ENCODE measurements at regions not wholly inside any gene's neighbourhood (a gene's known extent, or its start where the extent isn't known, plus 50 kb on each side); places are given as distances from the start of the nearest gene placed in this dataset.

GRCh38 chr4:33448948-33449347, 2728.8 kb downstream of the PCDH7 start:
- Histone ChIP-seq H3K27me3 (ENCODE audit: insufficient read depth, low read length) (no peaks in the 10 kb centered on the region), H3K36me3 (ENCODE audit: insufficient read depth, low read length) (no peaks in the 10 kb centered on the region), H3K4me1 (ENCODE audit: insufficient read depth, low read length) (no peaks in the 10 kb centered on the region), H3K27ac (ENCODE audit: low read depth, low read length) (no peak overlapping the region), H3K4me3 (ENCODE audit: low read length in 2 of 2) (no peak overlapping the region), H3K9me3 (ENCODE audit: control insufficient read depth in 1 of 2, low read length in 2 of 2) (peaks cover 4 to 5% of the 10 kb centered on the region in 2 donors)
- Mint-ChIP-seq H3K27ac (no peak overlapping the region), H3K27me3 (no peaks in the 10 kb centered on the region), H3K4me1 (no peaks in the 10 kb centered on the region), H3K4me3 (no peak overlapping the region), H3K36me3 (no peaks in the 10 kb centered on the region), H3K9me3 (peaks cover 5 to 14% (median 9%) of the 10 kb centered on the region in 8 donors)
- POLR2A ChIA-PET (ENCODE audit: partially characterized antibody): no interaction called here
- intact Hi-C loops (cut with micrococcal nuclease): no loop called here
- DNase-seq: no peak
- CTCF ChIA-PET (ENCODE audit: partially characterized antibody): no interaction called here

- H3K27me3 Mint-ChIP-seq: no peaks in the 10 kb centered on the region
- peaks cover 0 to 4% of the 10 kb centered on the region in 2 donors for H3K9me3 ChIP-seq (ENCODE audit: control insufficient read depth in 1 of 2, low read length in 2 of 2)
- CTCF ChIA-PET (ENCODE audit: partially characterized antibody): no interaction called here
- H3K4me1 ChIP-seq (ENCODE audit: insufficient read depth, low read length): no peaks in the 10 kb centered on the region
- intact Hi-C loops (cut with micrococcal nuclease): no loop called here
- DNase-seq: no peak
- H3K27me3 ChIP-seq (ENCODE audit: insufficient read depth, low read length): no peaks in the 10 kb centered on the region
- no peak overlapping the region for H3K27ac Mint-ChIP-seq
- no peak overlapping the region for H3K27ac ChIP-seq (ENCODE audit: low read depth, low read length)
- H3K36me3 ChIP-seq (ENCODE audit: insufficient read depth, low read length): no peaks in the 10 kb centered on the region
- H3K9me3 Mint-ChIP-seq: peaks cover 0 to 17% (median 12%) of the 10 kb centered on the region in 8 donors
- POLR2A ChIA-PET (ENCODE audit: partially characterized antibody): no interaction called here
- H3K4me3 Mint-ChIP-seq: no peak overlapping the region
- H3K4me1 Mint-ChIP-seq: no peaks in the 10 kb centered on the region
- no peaks in the 10 kb centered on the region for H3K36me3 Mint-ChIP-seq
- no peak overlapping the region for H3K4me3 ChIP-seq (ENCODE audit: low read length in 2 of 2)
Observed at GRCh38 chr4:33453436-33453835, 2733.3 kb downstream of the PCDH7 start.

GRCh38 chr4:33453916-33454315, 2733.7 kb downstream of the PCDH7 start:
- Mint-ChIP-seq H3K9me3 (peaks cover 0 to 17% (median 12%) of the 10 kb centered on the region in 8 donors), H3K4me1 (no peaks in the 10 kb centered on the region), H3K27ac (no peak overlapping the region), H3K36me3 (no peaks in the 10 kb centered on the region), H3K27me3 (no peaks in the 10 kb centered on the region), H3K4me3 (no peak overlapping the region)
- Histone ChIP-seq H3K27me3 (ENCODE audit: insufficient read depth, low read length) (no peaks in the 10 kb centered on the region), H3K27ac (ENCODE audit: low read depth, low read length) (no peak overlapping the region), H3K4me3 (ENCODE audit: low read length in 2 of 2) (no peak overlapping the region), H3K36me3 (ENCODE audit: insufficient read depth, low read length) (no peaks in the 10 kb centered on the region), H3K9me3 (ENCODE audit: control insufficient read depth in 1 of 2, low read length in 2 of 2) (peaks cover 0 to 4% of the 10 kb centered on the region in 2 donors), H3K4me1 (ENCODE audit: insufficient read depth, low read length) (no peaks in the 10 kb centered on the region)
- POLR2A ChIA-PET (ENCODE audit: partially characterized antibody): no interaction called here
- no peak for DNase-seq
- intact Hi-C loops (cut with micrococcal nuclease): no loop called here
- CTCF ChIA-PET (ENCODE audit: partially characterized antibody): no interaction called here

GRCh38 chr4:33465565-33465964, 2745.4 kb downstream of the PCDH7 start:
- no peak overlapping the region for H3K27ac Mint-ChIP-seq
- no peaks in the 10 kb centered on the region for H3K36me3 Mint-ChIP-seq
- CTCF ChIA-PET (ENCODE audit: partially characterized antibody): no interaction called here
- H3K27ac ChIP-seq (ENCODE audit: low read depth, low read length): no peak overlapping the region
- POLR2A ChIA-PET (ENCODE audit: partially characterized antibody): no interaction called here
- H3K36me3 ChIP-seq (ENCODE audit: insufficient read depth, low read length): no peaks in the 10 kb centered on the region
- H3K27me3 ChIP-seq (ENCODE audit: insufficient read depth, low read length): no peaks in the 10 kb centered on the region
- no peaks in the 10 kb centered on the region for H3K9me3 ChIP-seq (ENCODE audit: control insufficient read depth in 1 of 2, low read length in 2 of 2)
- H3K27me3 Mint-ChIP-seq: no peaks in the 10 kb centered on the region
- intact Hi-C loops (cut with micrococcal nuclease): no loop called here
- H3K4me1 Mint-ChIP-seq: no peaks in the 10 kb centered on the region
- no peak overlapping the region for H3K4me3 ChIP-seq (ENCODE audit: low read length in 2 of 2)
- no peak for DNase-seq
- no peak overlapping the region for H3K4me3 Mint-ChIP-seq
- H3K4me1 ChIP-seq (ENCODE audit: insufficient read depth, low read length): no peaks in the 10 kb centered on the region
- peaks cover 0 to 16% (median 8%) of the 10 kb centered on the region in 8 donors for H3K9me3 Mint-ChIP-seq

- ChIA-PET CTCF (ENCODE audit: partially characterized antibody) (no interaction called here), POLR2A (ENCODE audit: partially characterized antibody) (no interaction called here)
- H3K4me3 ChIP-seq (ENCODE audit: low read length in 2 of 2): no peak overlapping the region
- H3K36me3 ChIP-seq (ENCODE audit: insufficient read depth, low read length): no peaks in the 10 kb centered on the region
- H3K27me3 ChIP-seq (ENCODE audit: insufficient read depth, low read length): no peaks in the 10 kb centered on the region
- Mint-ChIP-seq H3K9me3 (peaks cover 0 to 19% (median 9%) of the 10 kb centered on the region in 8 donors), H3K4me1 (no peaks in the 10 kb centered on the region), H3K27ac (no peak overlapping the region), H3K36me3 (no peaks in the 10 kb centered on the region), H3K27me3 (no peaks in the 10 kb centered on the region), H3K4me3 (no peak overlapping the region)
- no peaks in the 10 kb centered on the region for H3K9me3 ChIP-seq (ENCODE audit: control insufficient read depth in 1 of 2, low read length in 2 of 2)
- intact Hi-C loops (cut with micrococcal nuclease): no loop called here
- DNase-seq: no peak
- H3K27ac ChIP-seq (ENCODE audit: low read depth, low read length): no peak overlapping the region
- no peaks in the 10 kb centered on the region for H3K4me1 ChIP-seq (ENCODE audit: insufficient read depth, low read length)
Observed at GRCh38 chr4:33467291-33467690, 2747.1 kb downstream of the PCDH7 start.

GRCh38 chr4:33470805-33471204, 2750.6 kb downstream of the PCDH7 start:
- CTCF ChIA-PET (ENCODE audit: partially characterized antibody): no interaction called here
- no peak overlapping the region for H3K27ac Mint-ChIP-seq
- H3K27me3 Mint-ChIP-seq: no peaks in the 10 kb centered on the region
- H3K4me1 Mint-ChIP-seq: no peaks in the 10 kb centered on the region
- intact Hi-C loops (cut with micrococcal nuclease): no loop called here
- no peaks in the 10 kb centered on the region for H3K4me1 ChIP-seq (ENCODE audit: insufficient read depth, low read length)
- POLR2A ChIA-PET (ENCODE audit: partially characterized antibody): no interaction called here
- no peaks in the 10 kb centered on the region for H3K9me3 ChIP-seq (ENCODE audit: control insufficient read depth in 1 of 2, low read length in 2 of 2)
- DNase-seq: no peak
- peaks cover 0 to 11% (median 7%) of the 10 kb centered on the region in 8 donors for H3K9me3 Mint-ChIP-seq
- no peaks in the 10 kb centered on the region for H3K36me3 Mint-ChIP-seq
- H3K4me3 Mint-ChIP-seq: no peak overlapping the region
- H3K27me3 ChIP-seq (ENCODE audit: insufficient read depth, low read length): no peaks in the 10 kb centered on the region
- H3K4me3 ChIP-seq (ENCODE audit: low read length in 2 of 2): no peak overlapping the region
- no peak overlapping the region for H3K27ac ChIP-seq (ENCODE audit: low read depth, low read length)
- H3K36me3 ChIP-seq (ENCODE audit: insufficient read depth, low read length): no peaks in the 10 kb centered on the region

GRCh38 chr4:33477715-33478114, 2757.5 kb downstream of the PCDH7 start:
- POLR2A ChIA-PET (ENCODE audit: partially characterized antibody): no interaction called here
- intact Hi-C loops (cut with micrococcal nuclease): no loop called here
- H3K27ac Mint-ChIP-seq: no peak overlapping the region
- H3K36me3 Mint-ChIP-seq: no peaks in the 10 kb centered on the region
- no peaks in the 10 kb centered on the region for H3K27me3 ChIP-seq (ENCODE audit: insufficient read depth, low read length)
- H3K9me3 Mint-ChIP-seq: peaks cover 0 to 10% (median 7%) of the 10 kb centered on the region in 8 donors
- no peaks in the 10 kb centered on the region for H3K9me3 ChIP-seq (ENCODE audit: control insufficient read depth in 1 of 2, low read length in 2 of 2)
- no peak overlapping the region for H3K4me3 ChIP-seq (ENCODE audit: low read length in 2 of 2)
- no peaks in the 10 kb centered on the region for H3K36me3 ChIP-seq (ENCODE audit: insufficient read depth, low read length)
- H3K4me1 Mint-ChIP-seq: no peaks in the 10 kb centered on the region
- CTCF ChIA-PET (ENCODE audit: partially characterized antibody): no interaction called here
- no peak overlapping the region for H3K4me3 Mint-ChIP-seq
- no peaks in the 10 kb centered on the region for H3K4me1 ChIP-seq (ENCODE audit: insufficient read depth, low read length)
- no peak overlapping the region for H3K27ac ChIP-seq (ENCODE audit: low read depth, low read length)
- H3K27me3 Mint-ChIP-seq: no peaks in the 10 kb centered on the region
- DNase-seq: no peak

GRCh38 chr4:33482773-33483172, 2761.5 kb downstream of the ARAP2 start:
- Mint-ChIP-seq H3K27me3 (no peaks in the 10 kb centered on the region), H3K4me3 (no peak overlapping the region), H3K9me3 (peaks cover 0 to 14% (median 9%) of the 10 kb centered on the region in 8 donors), H3K36me3 (no peaks in the 10 kb centered on the region), H3K4me1 (no peaks in the 10 kb centered on the region), H3K27ac (no peak overlapping the region)
- Histone ChIP-seq H3K4me1 (ENCODE audit: insufficient read depth, low read length) (no peaks in the 10 kb centered on the region), H3K36me3 (ENCODE audit: insufficient read depth, low read length) (no peaks in the 10 kb centered on the region), H3K27me3 (ENCODE audit: insufficient read depth, low read length) (no peaks in the 10 kb centered on the region), H3K27ac (ENCODE audit: low read depth, low read length) (no peak overlapping the region), H3K9me3 (ENCODE audit: control insufficient read depth in 1 of 2, low read length in 2 of 2) (no peaks in the 10 kb centered on the region), H3K4me3 (ENCODE audit: low read length in 2 of 2) (no peak overlapping the region)
- intact Hi-C loops (cut with micrococcal nuclease): no loop called here
- DNase-seq: no peak
- ChIA-PET POLR2A (ENCODE audit: partially characterized antibody) (no interaction called here), CTCF (ENCODE audit: partially characterized antibody) (no interaction called here)
